GM12864 (cell line): ENCODE measurements at regions not wholly inside any gene's neighbourhood (a gene's known extent, or its start where the extent isn't known, plus 50 kb on each side); places are given as distances from the start of the nearest gene placed in this dataset.

Experiments
- DNase-seq: peaks from one replicate; pipeline ENCODE4 v3.0.0-alpha.2; 2011; ENCODE audit warnings: low read depth
- H3K4me3 ChIP-seq: 2 replicates; pipeline ENCODE4 v1.5.1; 2011; ENCODE audit warnings: mild to moderate bottlenecking, low read depth, low read length, control low read depth
- CTCF ChIP-seq: IDR thresholded peaks from 2 replicates; pipeline ENCODE4 v1.5.1; 2011; ENCODE audit warnings: low read depth, mild to moderate bottlenecking, moderate library complexity, low read length, control low read depth, inconsistent platforms; ENCODE audit errors: missing control alignments

DNA sequence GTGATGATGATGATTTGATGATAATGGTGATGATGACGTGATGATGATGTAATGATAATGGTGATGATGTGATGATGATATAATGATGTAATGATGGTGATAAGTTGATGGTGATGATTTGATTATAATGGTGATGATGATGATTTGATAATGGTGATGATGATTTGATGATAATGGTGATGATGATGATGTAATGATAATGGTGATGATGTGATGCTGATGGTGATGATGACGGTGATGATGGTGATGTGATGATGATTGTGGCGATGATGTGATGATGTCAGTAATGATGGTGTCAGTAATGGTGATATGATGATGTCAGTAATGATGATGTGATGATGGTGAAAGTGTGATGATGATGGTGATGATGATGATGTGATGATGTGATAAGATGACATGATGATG lies 613.4 kb downstream of the AACS start:
- no peak for TF ChIP-seq CTCF
- DNase-seq, result no peak
- no peak overlapping the region for H3K4me3 ChIP-seq

GRCh38 chr12:125683748-125684381 lies 618.6 kb downstream of the AACS start:
- TF ChIP-seq CTCF, result peak; percentile 90
- no peak overlapping the region for H3K4me3 ChIP-seq
- no peak for DNase-seq

GRCh38 chr12:125684968-125685790 lies 619.9 kb downstream of the AACS start:
- DNase-seq, result no peak
- TF ChIP-seq CTCF, result no peak
- no peak overlapping the region for H3K4me3 ChIP-seq

DNA sequence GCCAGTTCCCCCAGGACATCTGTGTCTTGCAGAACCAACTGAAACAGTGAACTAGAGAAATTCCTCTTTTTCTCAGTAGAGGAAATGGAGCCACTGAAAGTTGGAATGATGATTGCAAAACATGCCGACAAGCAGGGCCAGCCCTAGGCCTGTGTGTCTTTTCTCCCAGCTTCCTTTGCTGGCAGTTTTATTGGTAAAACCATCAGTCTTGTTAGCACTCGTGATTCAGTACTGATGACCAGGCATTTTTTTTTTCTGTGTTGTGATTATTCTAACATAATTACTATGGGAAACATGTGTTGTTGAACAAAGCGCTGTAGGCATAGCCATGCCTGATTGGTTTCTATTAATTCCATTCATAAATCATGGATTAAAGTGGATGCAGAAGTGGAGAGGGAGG lies 620.7 kb downstream of the AACS start:
- H3K4me3 ChIP-seq, result no peak overlapping the region
- TF ChIP-seq CTCF, result no peak
- DNase-seq, result no peak

GRCh38 chr12:125687403-125687802 lies 622.2 kb downstream of the AACS start:
- DNase-seq, result no peak
- no peak for TF ChIP-seq CTCF
- no peak overlapping the region for H3K4me3 ChIP-seq

GRCh38 chr12:125687820-125688219 lies 622.6 kb downstream of the AACS start:
- no peak overlapping the region for H3K4me3 ChIP-seq
- TF ChIP-seq CTCF, result no peak
- DNase-seq, result no peak

DNA sequence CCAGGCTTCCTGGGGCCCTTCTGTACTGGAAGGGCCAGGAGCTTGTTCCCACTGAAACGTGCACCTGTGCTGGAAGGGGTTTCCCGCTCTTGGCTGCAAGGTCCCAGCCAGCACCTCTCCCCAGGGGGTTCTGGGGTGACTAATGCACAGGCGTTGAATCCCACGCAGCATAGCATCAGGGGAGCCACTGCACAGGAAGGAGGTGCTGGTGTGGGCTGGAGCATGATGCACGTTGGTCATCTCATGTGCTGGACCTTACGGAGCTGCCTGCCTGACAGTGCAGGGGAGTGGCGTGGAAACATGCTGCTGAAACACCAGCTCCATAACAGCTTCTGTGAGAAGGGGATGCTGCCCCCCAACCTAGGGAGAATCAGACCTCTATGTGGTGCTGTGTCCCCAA lies 623.0 kb downstream of the AACS start:
- no peak overlapping the region for H3K4me3 ChIP-seq
- TF ChIP-seq CTCF, result no peak
- DNase-seq, result no peak
